ENCODE measurements at regions not wholly inside any gene's neighbourhood (a gene's known extent, or its start where the extent isn't known, plus 50 kb on each side); places are given as distances from the start of the nearest gene placed in this dataset.

- no peak for DNase-seq
Measured at GRCh38 chr10:128377988-128378387, 251.8 kb upstream of the MKI67 start.

GRCh38 chr10:128380946-128381345 lies 254.7 kb upstream of the MKI67 start:
- DNase-seq = no peak

GRCh38 chr10:128382225-128382624 lies 256.0 kb upstream of the MKI67 start:
- DNase-seq = no peak

GRCh38 chr10:128384831-128385230 lies 258.6 kb upstream of the MKI67 start:
- no peak for DNase-seq

GRCh38 chr10:128386231-128386630 lies 260.0 kb upstream of the MKI67 start:
- no peak for DNase-seq

GRCh38 chr10:128386816-128387604 lies 260.8 kb upstream of the MKI67 start:
- no peak for DNase-seq

GRCh38 chr10:128390596-128390995 lies 264.4 kb upstream of the MKI67 start:
- no peak for DNase-seq

- DNase-seq = no peak
Measured at GRCh38 chr10:128393546-128393945, 267.3 kb upstream of the MKI67 start.

GRCh38 chr10:128398118-128398517 lies 271.9 kb upstream of the MKI67 start:
- DNase-seq = no peak

GRCh38 chr10:128398999-128399398 lies 272.8 kb upstream of the MKI67 start:
- DNase-seq = no peak

GRCh38 chr10:128400564-128400963 lies 274.3 kb upstream of the MKI67 start:
- DNase-seq = no peak

- no peak for DNase-seq
Measured at GRCh38 chr10:128405450-128405849, 279.2 kb upstream of the MKI67 start.

GRCh38 chr10:128411643-128412042 lies 285.4 kb upstream of the MKI67 start:
- no peak for DNase-seq

GRCh38 chr10:128414568-128414967 lies 288.3 kb upstream of the MKI67 start:
- DNase-seq = no peak

GRCh38 chr10:128416231-128416630 lies 290.0 kb upstream of the MKI67 start:
- DNase-seq = no peak

GRCh38 chr10:128417826-128418225 lies 291.6 kb upstream of the MKI67 start:
- DNase-seq = no peak

GRCh38 chr10:128418819-128419218 lies 292.6 kb upstream of the MKI67 start:
- no peak for DNase-seq

GRCh38 chr10:128419466-128420019 lies 293.3 kb upstream of the MKI67 start:
- DNase-seq = no peak

GRCh38 chr10:128420623-128421022 lies 294.4 kb upstream of the MKI67 start:
- DNase-seq = no peak

- DNase-seq = no peak
Measured at GRCh38 chr10:128421371-128422160, 295.3 kb upstream of the MKI67 start.

- DNase-seq = no peak
Measured at GRCh38 chr10:128422190-128422589, 296.0 kb upstream of the MKI67 start.

GRCh38 chr10:128422999-128423398 lies 296.8 kb upstream of the MKI67 start:
- DNase-seq = no peak

- DNase-seq = no peak
Measured at GRCh38 chr10:128429321-128429720, 303.1 kb upstream of the MKI67 start.
